LNCaP clone FGC (cell line): ENCODE measurements at regions not wholly inside any gene's neighbourhood (a gene's known extent, or its start where the extent isn't known, plus 50 kb on each side); places are given as distances from the start of the nearest gene placed in this dataset.

ENCODE experiments used
- DNase-seq: peaks from one replicate; pipeline ENCODE4 v3.0.0-alpha.2; 2011; ENCODE audit warnings: low read depth
- H3K4me3 ChIP-seq: 2 replicates; pipeline ENCODE4 v1.5.1; 2011; ENCODE audit warnings: mild to moderate bottlenecking, low read depth, low read length, control low read depth
- TF ChIP-seq, protein P1 (sequence below): IDR thresholded peaks from 2 replicates; pipeline ENCODE4 v1.5.1; 2012; ENCODE audit warnings: mild to moderate bottlenecking; ENCODE audit not compliant: control insufficient read depth, insufficient read depth; ENCODE audit errors: extremely low read depth

DNA sequence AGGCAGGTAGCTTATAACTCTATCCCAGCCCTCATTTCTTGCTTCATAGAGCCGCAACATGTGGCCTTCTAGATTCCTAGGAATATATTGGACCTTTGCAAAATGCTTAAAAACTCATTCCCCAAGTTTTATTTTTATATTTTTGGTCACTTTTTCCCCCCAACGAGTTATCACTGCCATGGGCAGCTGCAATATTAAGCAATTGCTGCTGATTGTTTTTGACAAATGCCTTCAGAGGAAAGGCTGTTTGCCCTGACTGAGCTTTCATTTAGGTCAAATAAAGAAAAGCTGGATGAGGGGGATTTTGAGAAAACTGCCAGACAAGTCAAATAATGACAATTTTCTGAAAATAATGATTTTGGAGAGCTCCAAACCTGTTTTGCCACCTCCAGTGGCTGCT, 976.9 kb upstream of the MBL2 start:
- DNase-seq: no peak
- TF ChIP-seq, protein P1, sequence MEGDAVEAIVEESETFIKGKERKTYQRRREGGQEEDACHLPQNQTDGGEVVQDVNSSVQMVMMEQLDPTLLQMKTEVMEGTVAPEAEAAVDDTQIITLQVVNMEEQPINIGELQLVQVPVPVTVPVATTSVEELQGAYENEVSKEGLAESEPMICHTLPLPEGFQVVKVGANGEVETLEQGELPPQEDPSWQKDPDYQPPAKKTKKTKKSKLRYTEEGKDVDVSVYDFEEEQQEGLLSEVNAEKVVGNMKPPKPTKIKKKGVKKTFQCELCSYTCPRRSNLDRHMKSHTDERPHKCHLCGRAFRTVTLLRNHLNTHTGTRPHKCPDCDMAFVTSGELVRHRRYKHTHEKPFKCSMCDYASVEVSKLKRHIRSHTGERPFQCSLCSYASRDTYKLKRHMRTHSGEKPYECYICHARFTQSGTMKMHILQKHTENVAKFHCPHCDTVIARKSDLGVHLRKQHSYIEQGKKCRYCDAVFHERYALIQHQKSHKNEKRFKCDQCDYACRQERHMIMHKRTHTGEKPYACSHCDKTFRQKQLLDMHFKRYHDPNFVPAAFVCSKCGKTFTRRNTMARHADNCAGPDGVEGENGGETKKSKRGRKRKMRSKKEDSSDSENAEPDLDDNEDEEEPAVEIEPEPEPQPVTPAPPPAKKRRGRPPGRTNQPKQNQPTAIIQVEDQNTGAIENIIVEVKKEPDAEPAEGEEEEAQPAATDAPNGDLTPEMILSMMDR: no peak
- H3K4me3 ChIP-seq: no peak overlapping the region

DNA sequence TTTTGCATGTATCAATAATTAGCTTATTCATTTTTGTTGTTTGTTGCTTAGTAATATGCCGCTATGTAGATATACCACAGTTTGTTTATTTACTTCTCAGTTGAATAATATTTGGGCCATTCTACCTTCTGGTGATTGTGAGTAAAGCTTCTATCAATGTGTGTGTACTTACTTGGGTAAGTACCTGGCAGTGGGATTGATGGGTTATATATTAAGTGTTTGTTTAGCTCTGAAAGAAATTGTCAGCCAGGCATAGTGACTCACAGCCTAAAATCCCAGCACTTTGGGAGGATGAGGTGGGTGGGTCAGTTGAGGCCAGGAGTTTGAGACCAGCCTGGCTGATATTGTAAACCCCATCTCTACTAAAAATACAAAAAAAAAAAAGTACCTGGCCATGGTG, 975.7 kb upstream of the MBL2 start:
- DNase-seq: no peak
- TF ChIP-seq, protein P1: no peak
- H3K4me3 ChIP-seq: no peak overlapping the region

- DNase-seq: no peak
- TF ChIP-seq, protein P1: no peak
Measured at GRCh38 chr10:53744746-53745145, 972.2 kb upstream of the MBL2 start.

GRCh38 chr10:53744176-53744575, 971.6 kb upstream of the MBL2 start:
- TF ChIP-seq, protein P1: no peak
- DNase-seq: no peak
- H3K4me3 ChIP-seq: no peak overlapping the region

More at GRCh38 chr10:53744746-53745145, 972.2 kb upstream of the MBL2 start:
- no peak overlapping the region for H3K4me3 ChIP-seq

DNA sequence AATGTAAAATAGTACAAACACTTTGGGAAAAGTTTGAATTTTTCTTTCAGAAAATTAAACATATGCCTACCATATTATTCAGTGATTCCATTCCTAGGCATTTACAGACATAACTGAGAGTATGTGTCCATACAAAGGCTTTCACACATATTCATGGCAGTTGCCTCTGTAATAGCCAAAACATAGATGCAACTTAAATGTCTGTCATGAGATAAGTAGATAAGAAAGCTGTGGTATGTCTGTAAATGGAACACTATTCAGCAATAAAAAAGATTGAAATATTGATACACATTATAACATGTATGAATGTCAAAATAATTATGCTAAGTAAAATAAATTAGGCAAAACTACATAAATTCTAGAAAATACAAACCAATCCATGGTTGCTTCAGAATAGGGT, 964.5 kb upstream of the MBL2 start:
- no peak overlapping the region for H3K4me3 ChIP-seq
- no peak for DNase-seq
- TF ChIP-seq, protein P1: no peak

GRCh38 chr10:53726921-53727320, 954.3 kb upstream of the MBL2 start:
- TF ChIP-seq, protein P1: no peak
- no peak overlapping the region for H3K4me3 ChIP-seq
- no peak for DNase-seq

DNA sequence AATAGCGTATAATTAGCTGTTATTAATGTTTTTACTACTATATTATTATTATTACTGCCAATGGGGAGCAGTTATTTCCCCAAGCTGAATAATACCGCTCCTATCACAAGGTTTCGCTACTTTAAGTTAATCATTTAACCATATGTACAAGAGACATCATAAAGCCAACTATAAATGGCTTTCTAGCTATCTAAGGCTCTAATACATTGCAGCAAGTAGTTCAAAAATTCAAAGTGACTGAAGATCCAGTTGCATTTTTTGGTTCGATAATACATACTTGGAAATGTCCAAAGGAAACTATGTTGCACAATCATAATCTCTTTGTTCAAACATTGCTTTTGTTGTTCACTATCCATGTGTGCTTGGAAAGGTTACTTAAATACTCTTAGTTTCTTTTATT, 952.0 kb upstream of the MBL2 start:
- no peak for DNase-seq
- TF ChIP-seq, protein P1: no peak

More for the DNA sequence above, 952.0 kb upstream of the MBL2 start:
- H3K4me3 ChIP-seq: no peak overlapping the region
